ENCODE measurements at regions not wholly inside any gene's neighbourhood (a gene's known extent, or its start where the extent isn't known, plus 50 kb on each side); places are given as distances from the start of the nearest gene placed in this dataset.

- 0 out of 2 replicates have a peak overlapping the region, but pooled peaks have one; percentile 12 for H2AFZ ChIP-seq
- H3F3A ChIP-seq (ENCODE audit: insufficient read depth): peaks cover 25% of the 10 kb centered on the region
- no peaks in the 10 kb centered on the region for H4K20me1 ChIP-seq (ENCODE audit: insufficient read depth)
- H3K27me3 ChIP-seq (replicated peaks; ENCODE audit: insufficient read depth): no peaks in the 10 kb centered on the region
- peak overlapping the region; percentile 37 for H3K4me3 ChIP-seq
- H3K9ac ChIP-seq: peak overlapping the region; percentile 75
- peak overlapping the region; percentile 63 for H3K4me2 ChIP-seq (ENCODE audit: unreplicated experiment)
- H3K4me1 ChIP-seq (ENCODE audit: insufficient read depth): peaks cover 20% of the 10 kb centered on the region
- H3K9me2 ChIP-seq (ENCODE audit: insufficient read depth): no peaks in the 10 kb centered on the region
- TF ChIP-seq EZH2phosphoT487 (IDR thresholded peaks at IDR 0.05; ENCODE audit: insufficient read depth, low read depth) (peak; percentile 71; the same call in 1 of the 2 replicates), EZH2 (IDR thresholded peaks at IDR 0.05; ENCODE audit: insufficient read depth, poor library complexity, severe bottlenecking) (no peak)
- no peaks in the 10 kb centered on the region for H3K9me3 ChIP-seq (ENCODE audit: low read depth)
- H3K36me3 ChIP-seq (ENCODE audit: low read depth): no peaks in the 10 kb centered on the region
- peak overlapping the region; percentile 96 for H3K27ac ChIP-seq
- in situ Hi-C loops (cut with MboI): no loop called here
- peak; percentile 94 for DNase-seq
- H3K79me2 ChIP-seq (ENCODE audit: insufficient read depth): no peaks in the 10 kb centered on the region
- 1 to 2% methylated on average over 3 of the region's 3 CpGs for WGBS, 2 experiments (ENCODE audit: low coverage in 1 of 2, low lambda C conversion rate in 2 of 2, missing lambda C conversion rate in 2 of 2)
Measured at GRCh38 chr2:105455488-105456003, 56.7 kb upstream of the FHL2 start.

GRCh38 chr2:105454801-105455485, 56.1 kb upstream of the FHL2 start:
- Histone ChIP-seq H2AFZ (peak overlapping the region; percentile 12), H3K4me2 (ENCODE audit: unreplicated experiment) (peak overlapping the region; percentile 63), H3K27me3 (replicated peaks; ENCODE audit: insufficient read depth) (no peaks in the 10 kb centered on the region), H3K9me2 (ENCODE audit: insufficient read depth) (no peaks in the 10 kb centered on the region), H3K36me3 (ENCODE audit: low read depth) (no peaks in the 10 kb centered on the region), H3F3A (ENCODE audit: insufficient read depth) (peaks cover 25% of the 10 kb centered on the region), H3K79me2 (ENCODE audit: insufficient read depth) (no peaks in the 10 kb centered on the region), H3K9me3 (ENCODE audit: low read depth) (no peaks in the 10 kb centered on the region), H3K4me3 (peak overlapping the region; percentile 37), H3K27ac (peak overlapping the region; percentile 96), H3K4me1 (ENCODE audit: insufficient read depth) (peaks cover 20% of the 10 kb centered on the region), H3K9ac (peak overlapping the region; percentile 75), H4K20me1 (ENCODE audit: insufficient read depth) (no peaks in the 10 kb centered on the region)
- TF ChIP-seq EZH2 (IDR thresholded peaks at IDR 0.05; ENCODE audit: insufficient read depth, poor library complexity, severe bottlenecking) (no peak), EZH2phosphoT487 (IDR thresholded peaks at IDR 0.05; ENCODE audit: insufficient read depth, low read depth) (no peak)
- 31 to 43% methylated on average over 6 of the region's 6 CpGs for WGBS, 2 experiments (ENCODE audit: low coverage in 1 of 2, low lambda C conversion rate in 2 of 2, missing lambda C conversion rate in 2 of 2)
- DNase-seq: peak; percentile 90
- in situ Hi-C loops (cut with MboI): no loop called here

GRCh38 chr2:105451571-105452166, 52.8 kb upstream of the FHL2 start:
- H3K9ac ChIP-seq: no peak overlapping the region
- no peaks in the 10 kb centered on the region for H3K9me2 ChIP-seq (ENCODE audit: insufficient read depth)
- in situ Hi-C loops (cut with MboI): no loop called here
- DNase-seq: no peak
- H3K9me3 ChIP-seq (ENCODE audit: low read depth): no peaks in the 10 kb centered on the region
- TF ChIP-seq EZH2 (IDR thresholded peaks at IDR 0.05; ENCODE audit: insufficient read depth, poor library complexity, severe bottlenecking) (no peak), EZH2phosphoT487 (IDR thresholded peaks at IDR 0.05; ENCODE audit: insufficient read depth, low read depth) (no peak)
- H4K20me1 ChIP-seq (ENCODE audit: insufficient read depth): no peaks in the 10 kb centered on the region
- WGBS, 2 experiments (ENCODE audit: low coverage in 1 of 2, low lambda C conversion rate in 2 of 2, missing lambda C conversion rate in 2 of 2): 56 to 57% methylated on average over 5 of the region's 5 CpGs
- no peak overlapping the region for H3K4me2 ChIP-seq (ENCODE audit: unreplicated experiment)
- H3F3A ChIP-seq (ENCODE audit: insufficient read depth): peaks cover 23% of the 10 kb centered on the region
- H3K4me3 ChIP-seq: no peak overlapping the region
- no peaks in the 10 kb centered on the region for H3K27me3 ChIP-seq (replicated peaks; ENCODE audit: insufficient read depth)
- no peaks in the 10 kb centered on the region for H3K79me2 ChIP-seq (ENCODE audit: insufficient read depth)
- no peak overlapping the region for H2AFZ ChIP-seq
- H3K36me3 ChIP-seq (ENCODE audit: low read depth): no peaks in the 10 kb centered on the region
- H3K4me1 ChIP-seq (ENCODE audit: insufficient read depth): peaks cover 20% of the 10 kb centered on the region
- H3K27ac ChIP-seq: no peak overlapping the region

- no peaks in the 10 kb centered on the region for H3K36me3 ChIP-seq (ENCODE audit: low read depth)
- H3K4me1 ChIP-seq (ENCODE audit: insufficient read depth): peaks cover 14% of the 10 kb centered on the region
- H3K27ac ChIP-seq: no peak overlapping the region
- H3K9me3 ChIP-seq (ENCODE audit: low read depth): no peaks in the 10 kb centered on the region
- WGBS, 2 experiments (ENCODE audit: low coverage in 1 of 2, low lambda C conversion rate in 2 of 2, missing lambda C conversion rate in 2 of 2): 52 to 61% methylated on average over 6 of the region's 6 CpGs
- H3K9me2 ChIP-seq (ENCODE audit: insufficient read depth): no peaks in the 10 kb centered on the region
- no peaks in the 10 kb centered on the region for H3K79me2 ChIP-seq (ENCODE audit: insufficient read depth)
- H3F3A ChIP-seq (ENCODE audit: insufficient read depth): peaks cover 19% of the 10 kb centered on the region
- no peaks in the 10 kb centered on the region for H3K27me3 ChIP-seq (replicated peaks; ENCODE audit: insufficient read depth)
- H2AFZ ChIP-seq: no peak overlapping the region
- no peaks in the 10 kb centered on the region for H4K20me1 ChIP-seq (ENCODE audit: insufficient read depth)
- no peak overlapping the region for H3K9ac ChIP-seq
- no peak overlapping the region for H3K4me3 ChIP-seq
- no peak for DNase-seq
- in situ Hi-C loops (cut with MboI): no loop called here
- TF ChIP-seq EZH2 (IDR thresholded peaks at IDR 0.05; ENCODE audit: insufficient read depth, poor library complexity, severe bottlenecking): no peak
- TF ChIP-seq EZH2phosphoT487 (IDR thresholded peaks at IDR 0.05; ENCODE audit: insufficient read depth, low read depth): no peak
- no peak overlapping the region for H3K4me2 ChIP-seq (ENCODE audit: unreplicated experiment)
Measured at GRCh38 chr2:105450471-105450870, 51.6 kb upstream of the FHL2 start.
